HG02885 (cell line): ENCODE measurements at regions not wholly inside any gene's neighbourhood (a gene's known extent, or its start where the extent isn't known, plus 50 kb on each side); places are given as distances from the start of the nearest gene placed in this dataset.

Experiments used
- ATAC-seq: cut with Tn5 transposase; IDR thresholded peaks from one replicate; pipeline ENCODE4 v1.9.1; 2021; ENCODE audit warnings: mild to moderate bottlenecking; ENCODE audit not compliant: unreplicated experiment, poor library complexity

GRCh38 chr17:5854871-5855554, 215.2 kb upstream of the WSCD1 start:
- ATAC-seq = no peak

DNA sequence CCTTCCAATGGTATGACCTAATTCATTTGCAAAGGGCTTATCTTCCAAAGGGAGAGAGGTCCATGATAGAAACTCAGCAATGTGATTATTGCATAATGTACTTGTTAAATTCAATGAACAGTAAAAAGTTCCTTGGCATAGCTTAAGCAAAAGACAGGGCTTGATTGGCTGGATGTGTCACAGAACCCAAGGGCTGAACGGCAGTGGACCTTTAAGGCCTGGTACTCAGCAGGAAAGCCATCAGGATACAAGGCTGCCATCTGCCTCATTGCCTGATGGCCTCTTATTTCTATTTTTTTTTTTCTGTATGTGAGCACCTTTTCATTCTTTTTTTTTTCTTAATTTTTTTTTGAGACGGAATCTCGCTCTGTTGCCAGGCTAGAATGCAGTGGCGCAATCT, 208.9 kb upstream of the WSCD1 start:
- no peak for ATAC-seq

DNA sequence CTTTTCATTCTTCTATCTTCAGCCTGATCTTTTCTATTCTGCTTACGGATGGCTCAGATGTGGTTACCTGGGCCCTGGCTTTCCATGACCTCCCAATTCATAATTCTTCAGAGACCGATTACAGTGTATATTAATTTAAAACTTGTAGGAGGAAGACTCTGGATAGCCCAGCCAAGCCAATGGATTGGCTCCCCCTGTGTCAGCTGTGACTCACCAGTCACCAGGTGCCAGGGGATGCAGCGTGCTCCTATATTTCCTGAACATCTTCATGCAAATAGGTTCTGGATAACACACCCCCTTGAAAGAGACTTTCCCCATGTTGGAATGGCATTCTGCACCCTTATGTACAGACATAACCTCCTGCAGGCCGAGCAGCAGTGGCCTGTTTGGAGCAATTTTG, 208.3 kb upstream of the WSCD1 start:
- no peak for ATAC-seq

DNA sequence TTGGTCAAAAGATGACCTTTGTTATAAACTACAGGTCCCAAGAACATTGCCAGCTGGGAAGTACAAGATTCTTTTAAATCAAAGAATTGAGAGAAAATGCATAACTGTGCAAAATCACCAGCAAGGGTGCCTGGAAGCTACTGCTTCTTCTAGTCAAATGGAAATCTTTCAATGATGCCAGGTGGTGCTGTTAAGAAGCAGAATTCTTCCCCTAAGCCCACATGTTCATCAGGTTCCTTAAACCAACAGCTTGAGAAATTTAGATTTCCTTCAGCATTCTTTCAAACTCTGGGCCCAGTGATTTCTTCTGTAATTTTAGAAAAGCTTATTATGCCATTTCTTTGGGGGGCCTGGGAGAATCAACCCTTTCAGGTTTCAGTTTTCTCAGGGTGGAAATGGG, 207.8 kb upstream of the WSCD1 start:
- ATAC-seq = no peak

- ATAC-seq = no peak
These were observed 205.2 kb upstream of the WSCD1 start for GRCh38 chr17:5864741-5865657.

- no peak for ATAC-seq
These were observed 203.2 kb upstream of the WSCD1 start for GRCh38 chr17:5866978-5867377.

DNA sequence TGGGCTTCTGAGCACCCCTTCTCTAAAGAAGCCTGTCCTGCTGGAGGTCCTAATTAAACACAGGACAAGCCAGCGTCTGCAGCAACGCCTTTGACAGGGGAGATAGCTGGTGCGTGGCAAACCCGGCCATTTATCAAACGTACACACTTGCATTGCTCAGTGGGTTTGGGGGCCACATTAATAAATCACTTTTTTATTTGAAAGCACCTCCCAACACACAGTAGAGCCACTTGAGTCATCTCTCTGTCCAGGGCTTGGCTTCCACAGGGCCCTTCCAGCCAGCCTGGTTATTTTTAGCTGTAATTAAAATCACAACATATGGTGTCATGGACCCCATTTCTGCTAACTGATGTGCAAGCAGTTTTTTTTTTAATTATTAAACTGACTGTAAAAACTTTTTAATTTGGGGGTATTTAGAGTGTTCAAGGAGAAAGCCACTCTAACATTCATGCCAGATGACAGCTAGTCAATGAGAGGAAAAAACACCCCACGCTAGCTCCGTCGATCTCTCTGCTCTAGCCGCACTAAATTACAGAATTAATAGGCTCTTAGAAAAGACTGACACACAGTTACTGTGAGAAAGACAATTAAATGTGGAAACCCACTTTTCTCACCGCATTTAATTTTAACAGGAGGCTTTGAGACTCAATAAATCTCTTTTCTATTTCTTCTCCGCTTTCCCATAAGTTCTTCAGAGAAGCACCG, 201.0 kb upstream of the WSCD1 start:
- ATAC-seq = no peak

DNA sequence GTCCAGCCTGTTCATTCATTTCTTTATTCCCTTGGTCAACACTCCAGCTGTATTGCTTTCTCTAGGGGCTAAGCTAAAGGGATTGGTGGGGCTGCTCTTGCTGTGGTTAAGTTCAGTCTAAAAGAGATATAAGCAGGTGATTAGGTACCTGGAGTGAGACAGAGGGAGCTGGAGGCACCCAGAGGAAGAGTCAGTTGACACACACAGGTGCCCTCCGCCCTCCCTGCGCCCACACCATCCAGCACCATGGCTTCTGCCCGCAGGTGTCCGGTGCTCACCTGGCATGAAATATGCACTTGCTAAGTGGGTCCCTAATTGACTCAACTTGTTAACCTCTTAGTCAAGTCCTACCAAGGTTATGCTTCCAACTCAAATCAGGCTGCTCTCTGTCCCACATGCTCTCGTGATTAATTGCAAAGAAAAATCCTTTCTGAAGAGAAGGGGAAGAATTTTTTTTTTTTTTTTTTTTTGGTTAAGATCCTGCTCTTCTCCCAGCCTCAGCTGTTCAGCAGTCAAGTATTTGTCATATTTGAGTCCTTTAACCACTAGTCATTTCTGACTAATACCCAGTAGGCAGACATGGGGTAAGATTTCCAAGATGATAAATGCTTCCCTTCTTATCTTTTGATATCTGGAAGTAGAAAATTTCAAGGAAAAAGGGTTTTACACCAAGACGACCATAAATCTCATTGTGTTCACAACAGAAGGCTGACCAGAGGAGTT, 199.8 kb upstream of the WSCD1 start:
- ATAC-seq = no peak

DNA sequence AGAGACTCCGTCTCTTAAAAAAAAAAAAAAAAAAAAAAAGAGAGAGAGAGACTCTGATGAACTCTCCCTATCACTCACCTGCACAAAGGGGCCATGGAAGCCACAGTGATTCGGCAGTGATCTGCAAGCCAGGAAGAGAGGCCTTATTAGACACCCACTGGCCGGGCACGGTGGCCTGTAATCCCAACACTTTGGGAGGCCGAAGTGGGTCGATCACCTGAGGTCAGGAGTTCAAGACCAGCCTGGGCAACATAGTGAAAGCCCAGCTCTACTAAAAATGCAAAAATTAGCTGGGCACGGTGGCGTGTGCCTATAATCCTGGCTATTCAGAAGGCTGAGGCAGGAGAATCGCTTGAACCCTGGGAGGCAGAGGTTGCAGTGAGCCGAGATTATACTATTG, 198.5 kb upstream of the WSCD1 start:
- ATAC-seq = no peak

- ATAC-seq = no peak
These were observed 197.3 kb upstream of the WSCD1 start for GRCh38 chr17:5872831-5873230.

GRCh38 chr17:5873781-5874180, 196.4 kb upstream of the WSCD1 start:
- ATAC-seq = no peak

GRCh38 chr17:5874486-5874885, 195.7 kb upstream of the WSCD1 start:
- ATAC-seq = no peak

DNA sequence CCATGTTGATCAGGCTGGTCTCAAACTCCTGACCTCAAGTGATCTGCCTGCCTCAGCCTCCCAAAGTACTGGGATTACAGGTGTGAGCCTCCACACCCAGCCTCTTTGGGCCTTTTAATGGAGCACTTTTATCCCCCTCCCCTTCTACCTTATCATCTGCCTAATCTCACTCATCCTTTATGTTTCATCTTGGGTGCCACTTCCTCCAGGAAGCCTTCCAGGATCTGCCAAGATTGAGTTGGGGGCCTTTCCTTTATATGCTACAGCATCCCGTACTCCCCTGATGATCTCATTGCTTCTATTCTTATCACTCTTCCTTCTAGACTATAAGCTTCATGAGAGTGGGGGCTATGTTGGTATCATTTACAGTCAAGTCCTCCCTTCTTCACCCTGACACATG, 192.8 kb upstream of the WSCD1 start:
- ATAC-seq = no peak

- ATAC-seq = no peak
These were observed 192.2 kb upstream of the WSCD1 start for GRCh38 chr17:5877948-5878347.

DNA sequence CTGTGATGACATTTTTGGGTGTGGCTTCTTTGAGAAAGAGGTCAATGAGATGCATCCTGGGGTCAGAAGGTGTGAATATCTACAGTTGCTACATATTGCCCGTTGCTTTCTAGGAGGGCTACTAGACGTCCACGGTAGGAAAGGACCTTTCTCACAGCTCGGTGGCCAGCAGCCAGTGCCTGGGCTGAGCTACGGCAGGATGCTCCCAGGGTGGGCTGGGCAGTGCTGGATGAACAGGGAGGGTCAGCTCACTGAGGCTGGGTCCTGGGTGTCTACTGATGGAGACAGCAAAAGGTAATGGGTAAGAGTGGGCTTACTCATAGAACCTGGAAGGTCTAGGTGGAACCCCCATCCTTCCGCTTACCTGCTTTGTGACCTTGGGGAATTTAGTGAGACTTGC, 188.3 kb upstream of the WSCD1 start:
- ATAC-seq = no peak

- ATAC-seq = no peak
These were observed 186.2 kb upstream of the WSCD1 start for GRCh38 chr17:5883775-5884665.

DNA sequence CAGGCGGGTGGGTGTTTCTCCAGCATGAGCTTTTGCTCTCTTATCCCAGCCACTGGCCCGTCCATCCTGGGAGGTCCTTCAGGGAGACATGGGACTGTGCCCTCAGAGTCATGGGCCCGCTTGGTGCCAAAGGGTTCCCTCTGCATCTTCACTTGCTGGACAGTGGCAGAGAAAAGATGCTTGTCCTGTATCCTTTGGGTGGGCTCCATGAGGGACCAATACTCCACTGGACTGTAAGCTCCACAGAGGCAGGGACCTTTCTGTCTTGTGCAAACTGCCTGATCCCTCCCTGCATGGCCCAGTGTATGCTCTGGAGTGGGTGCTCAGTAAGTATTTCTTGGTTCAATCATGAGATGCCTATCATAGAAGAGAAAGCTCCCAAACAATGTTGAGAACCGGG, 184.8 kb upstream of the WSCD1 start:
- ATAC-seq = no peak

DNA sequence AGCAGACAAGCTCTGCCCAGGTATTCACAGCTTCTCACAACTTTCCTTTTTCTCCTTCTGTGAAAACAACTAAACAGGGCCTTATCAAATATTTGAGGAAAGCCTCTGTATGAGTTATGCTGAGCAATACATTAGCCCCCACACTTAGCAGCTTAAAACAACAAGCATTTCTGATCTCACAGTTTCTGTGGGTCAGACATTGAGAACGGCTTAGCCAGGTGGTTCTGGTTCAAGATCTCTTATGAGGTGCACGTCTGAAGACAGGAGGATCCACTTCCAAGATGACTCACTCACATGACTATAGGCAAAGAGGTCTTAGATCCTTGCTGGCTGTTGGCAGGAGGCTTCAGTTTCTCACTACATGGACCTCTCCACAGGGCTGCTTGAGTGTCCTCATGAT, 181.4 kb upstream of the WSCD1 start:
- no peak for ATAC-seq

DNA sequence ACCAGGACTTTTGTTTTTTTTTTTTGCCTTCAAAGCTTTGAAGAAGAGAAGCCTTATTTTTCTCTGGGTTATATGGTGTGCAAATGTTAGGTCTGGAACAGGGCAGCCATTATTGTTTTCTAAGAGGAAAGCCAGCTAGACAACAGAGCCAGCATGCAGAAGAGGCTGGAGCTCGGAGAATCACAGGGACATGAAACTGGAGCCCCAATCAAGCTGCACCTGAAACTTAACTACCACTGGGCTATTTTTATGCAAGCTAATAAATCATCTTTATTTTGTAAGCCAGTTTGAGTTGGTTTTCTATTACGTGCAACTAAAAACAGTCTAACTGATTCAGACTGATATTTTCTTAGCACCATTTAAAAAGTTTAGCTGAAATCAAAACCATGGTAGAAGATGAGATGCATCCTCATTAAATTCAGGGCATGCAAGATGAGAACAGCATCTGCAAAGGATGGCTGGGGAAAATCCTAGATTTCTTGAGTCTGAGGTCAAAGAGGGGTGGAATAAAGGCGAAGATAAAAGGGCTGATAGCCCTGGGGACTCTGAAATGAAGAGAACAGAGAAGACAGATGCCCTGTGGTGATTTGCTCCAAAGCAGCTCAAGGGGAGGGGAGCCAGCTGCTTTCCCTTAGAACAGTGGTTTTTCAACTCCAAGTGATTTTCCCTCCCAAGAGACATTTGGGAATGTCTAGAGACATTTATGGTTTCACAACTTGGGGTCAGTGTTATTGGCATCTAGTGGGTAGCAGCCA, 177.1 kb upstream of the WSCD1 start:
- ATAC-seq = no peak
